ENCODE measurements at regions not wholly inside any gene's neighbourhood (a gene's known extent, or its start where the extent isn't known, plus 50 kb on each side); places are given as distances from the start of the nearest gene placed in this dataset.

GRCh38 chr11:97019754-97020153, 629.9 kb downstream of the JRKL start:
- no peak for TF ChIP-seq CTCF (IDR thresholded peaks at IDR 0.05; ENCODE audit: low read depth, low read length)
- TF ChIP-seq EZH2phosphoT487 (IDR thresholded peaks at IDR 0.05; ENCODE audit: low read depth), result no peak

Data from OCI-LY3 (cell line).